Osteoblast (primary cell): ENCODE measurements at regions not wholly inside any gene's neighbourhood (a gene's known extent, or its start where the extent isn't known, plus 50 kb on each side); places are given as distances from the start of the nearest gene placed in this dataset.

Experiments
- DNase-seq: peaks from one replicate; pipeline ENCODE4 v3.0.0; 2011; ENCODE audit warnings: low spot score, mixed read lengths; ENCODE audit not compliant: insufficient read length; ENCODE audit errors: missing footprints
- H2AFZ ChIP-seq: 2 replicates; pipeline ENCODE4 v1.6.0; 2011; ENCODE audit warnings: mild to moderate bottlenecking, low read length
- H3K27ac ChIP-seq: 2 replicates; pipeline ENCODE4 v1.5.1; 2011; ENCODE audit warnings: mild to moderate bottlenecking, low read depth, low read length, moderate library complexity
- H3K27me3 ChIP-seq: 2 replicates; pipeline ENCODE4 v1.6.0; 2012; ENCODE audit warnings: mild to moderate bottlenecking, control low read depth, inconsistent platforms, low read length, moderate library complexity; ENCODE audit not compliant: insufficient read depth
- H3K36me3 ChIP-seq: 2 replicates; pipeline ENCODE4 v1.5.1; 2011; ENCODE audit warnings: mild to moderate bottlenecking, low read length, control low read depth, moderate library complexity; ENCODE audit not compliant: insufficient read depth
- H3K4me1 ChIP-seq: 2 replicates; pipeline ENCODE4 v1.5.1; 2011; ENCODE audit warnings: mild to moderate bottlenecking, low read length, control low read depth, moderate library complexity; ENCODE audit not compliant: insufficient read depth
- H3K4me2 ChIP-seq: 2 replicates; pipeline ENCODE4 v1.6.0; 2011; ENCODE audit warnings: mild to moderate bottlenecking, low read length; ENCODE audit not compliant: insufficient read depth
- H3K4me3 ChIP-seq: fragments of 200-600 bp; sonication (generic); 3 replicates; pipeline ENCODE4 v1.5.1; 2012; ENCODE audit warnings: mild to moderate bottlenecking, low read length, inconsistent platforms; ENCODE audit not compliant: insufficient read depth
- H3K79me2 ChIP-seq: 2 replicates; pipeline ENCODE4 v1.6.0; 2012; ENCODE audit warnings: mild to moderate bottlenecking, low read length, control low read depth, inconsistent platforms; ENCODE audit not compliant: insufficient read depth
- H3K9me3 ChIP-seq: 2 replicates; pipeline ENCODE4 v1.5.1; 2011; ENCODE audit warnings: low read depth, low read length, control low read depth
- H4K20me1 ChIP-seq: 2 replicates; pipeline ENCODE4 v1.6.0; 2012; ENCODE audit warnings: mild to moderate bottlenecking, low read length, control low read depth; ENCODE audit not compliant: insufficient read depth
- TF ChIP-seq, protein P1 (sequence below): IDR thresholded peaks from 2 replicates; pipeline ENCODE4 v1.5.1; 2011; ENCODE audit warnings: mild to moderate bottlenecking, low read depth, low read length, moderate library complexity; ENCODE audit errors: extremely low read depth

GRCh38 chr1:93798291-93798690 lies 80.7 kb downstream of the DNTTIP2 start:
- H4K20me1 ChIP-seq, result no peaks in the 10 kb centered on the region
- H3K27me3 ChIP-seq, result no peaks in the 10 kb centered on the region
- no peaks in the 10 kb centered on the region for H3K9me3 ChIP-seq
- peak; percentile 89 for DNase-seq
- no peak overlapping the region for H3K27ac ChIP-seq
- TF ChIP-seq, protein P1, sequence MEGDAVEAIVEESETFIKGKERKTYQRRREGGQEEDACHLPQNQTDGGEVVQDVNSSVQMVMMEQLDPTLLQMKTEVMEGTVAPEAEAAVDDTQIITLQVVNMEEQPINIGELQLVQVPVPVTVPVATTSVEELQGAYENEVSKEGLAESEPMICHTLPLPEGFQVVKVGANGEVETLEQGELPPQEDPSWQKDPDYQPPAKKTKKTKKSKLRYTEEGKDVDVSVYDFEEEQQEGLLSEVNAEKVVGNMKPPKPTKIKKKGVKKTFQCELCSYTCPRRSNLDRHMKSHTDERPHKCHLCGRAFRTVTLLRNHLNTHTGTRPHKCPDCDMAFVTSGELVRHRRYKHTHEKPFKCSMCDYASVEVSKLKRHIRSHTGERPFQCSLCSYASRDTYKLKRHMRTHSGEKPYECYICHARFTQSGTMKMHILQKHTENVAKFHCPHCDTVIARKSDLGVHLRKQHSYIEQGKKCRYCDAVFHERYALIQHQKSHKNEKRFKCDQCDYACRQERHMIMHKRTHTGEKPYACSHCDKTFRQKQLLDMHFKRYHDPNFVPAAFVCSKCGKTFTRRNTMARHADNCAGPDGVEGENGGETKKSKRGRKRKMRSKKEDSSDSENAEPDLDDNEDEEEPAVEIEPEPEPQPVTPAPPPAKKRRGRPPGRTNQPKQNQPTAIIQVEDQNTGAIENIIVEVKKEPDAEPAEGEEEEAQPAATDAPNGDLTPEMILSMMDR, result no peak
- H3K4me2 ChIP-seq, result peak overlapping the region; percentile 12
- H3K4me3 ChIP-seq, result no peak overlapping the region
- H2AFZ ChIP-seq, result no peak overlapping the region
- no peaks in the 10 kb centered on the region for H3K36me3 ChIP-seq
- peaks cover 19% of the 10 kb centered on the region for H3K4me1 ChIP-seq
- H3K79me2 ChIP-seq, result no peaks in the 10 kb centered on the region

DNA sequence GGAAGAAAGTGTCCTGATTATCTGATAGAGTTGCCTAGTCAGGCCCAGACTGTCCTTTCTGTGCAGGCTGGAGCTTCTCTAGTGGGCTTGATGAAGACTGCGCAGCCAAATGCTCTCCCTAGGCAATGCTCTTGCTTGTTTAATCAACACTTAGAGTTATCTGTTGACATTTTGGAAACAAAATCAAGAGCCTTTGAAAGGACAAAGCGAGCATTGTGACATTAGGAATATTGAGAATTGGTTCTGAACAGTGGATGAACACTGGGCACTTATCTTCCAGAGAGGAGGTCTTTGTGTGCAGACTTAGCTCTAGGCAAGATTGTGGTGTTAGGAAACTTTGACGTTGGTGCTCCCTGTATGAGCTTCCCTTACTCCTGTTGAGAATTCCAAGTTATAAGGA lies 94.5 kb downstream of the DNTTIP2 start:
- Histone ChIP-seq H3K4me3 (no peak overlapping the region), H3K9me3 (no peaks in the 10 kb centered on the region)
- DNase-seq, result no peak

DNA sequence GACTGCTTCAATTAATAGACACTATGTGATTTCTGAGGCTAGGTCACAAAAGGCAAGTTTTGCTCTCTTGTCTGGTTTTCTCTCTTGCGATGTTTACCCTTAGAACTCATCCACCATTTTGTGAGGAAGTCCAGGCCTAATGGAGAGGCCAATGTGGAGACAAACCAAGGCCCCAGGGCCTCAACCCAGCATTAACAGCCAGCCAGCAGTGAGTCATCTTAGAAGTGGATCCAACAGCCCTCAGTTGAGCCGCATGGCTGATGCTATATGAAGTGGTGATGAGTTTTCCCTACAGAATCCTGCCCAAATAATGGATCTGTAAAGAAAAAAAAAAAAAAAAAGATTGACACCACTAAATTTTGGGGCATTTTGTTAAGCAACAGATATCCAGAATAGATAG lies 95.1 kb downstream of the DNTTIP2 start:
- TF ChIP-seq, protein P1, result no peak
- H3K36me3 ChIP-seq, result no peaks in the 10 kb centered on the region
- no peaks in the 10 kb centered on the region for H4K20me1 ChIP-seq
- H3K27me3 ChIP-seq, result no peaks in the 10 kb centered on the region
- H3K27ac ChIP-seq, result no peak overlapping the region
- DNase-seq, result no peak
- no peaks in the 10 kb centered on the region for H3K9me3 ChIP-seq
- no peak overlapping the region for H2AFZ ChIP-seq
- H3K4me1 ChIP-seq, result peaks cover 6% of the 10 kb centered on the region
- no peaks in the 10 kb centered on the region for H3K79me2 ChIP-seq
- H3K4me3 ChIP-seq, result no peak overlapping the region
- H3K4me2 ChIP-seq, result no peak overlapping the region

More for the DNA sequence above, 94.5 kb downstream of the DNTTIP2 start:
- Histone ChIP-seq H3K4me1 (peaks cover 2% of the 10 kb centered on the region), H3K4me2 (no peak overlapping the region), H3K27me3 (no peaks in the 10 kb centered on the region), H2AFZ (no peak overlapping the region), H3K36me3 (no peaks in the 10 kb centered on the region), H3K27ac (no peak overlapping the region), H3K79me2 (no peaks in the 10 kb centered on the region), H4K20me1 (no peaks in the 10 kb centered on the region)
- TF ChIP-seq, protein P1, result no peak

GRCh38 chr1:93779540-93780165 lies 98.0 kb upstream of the BCAR3 start:
- Histone ChIP-seq H3K27ac (peak overlapping the region; percentile 16), H4K20me1 (no peaks in the 10 kb centered on the region), H3K4me2 (peak overlapping the region; percentile 2), H3K4me3 (no peak overlapping the region), H2AFZ (no peak overlapping the region), H3K9me3 (no peaks in the 10 kb centered on the region), H3K4me1 (peaks cover 8% of the 10 kb centered on the region), H3K36me3 (no peaks in the 10 kb centered on the region), H3K27me3 (no peaks in the 10 kb centered on the region), H3K79me2 (no peaks in the 10 kb centered on the region)
- DNase-seq, result peak; percentile 78
- TF ChIP-seq, protein P1, result no peak
